ENCODE measurements at regions not wholly inside any gene's neighbourhood (a gene's known extent, or its start where the extent isn't known, plus 50 kb on each side); places are given as distances from the start of the nearest gene placed in this dataset.

- TF ChIP-seq CTCF (IDR thresholded peaks at IDR 0.05) (no peak), POLR2A (IDR thresholded peaks at IDR 0.05) (no peak)
These were observed 121.7 kb upstream of the CPSF6 start for GRCh38 chr12:69117566-69118266.

Data from Peyer's patch (tissue), 4 donors.